Mucosa of descending colon (tissue), 3 donors: ENCODE measurements at regions not wholly inside any gene's neighbourhood (a gene's known extent, or its start where the extent isn't known, plus 50 kb on each side); places are given as distances from the start of the nearest gene placed in this dataset.

Experiments
- ATAC-seq: fragments of 200-7000 bp; cut with Tn5 transposase; one replicate; pipeline ENCODE4 v1.9.1; 2020; ENCODE audit warnings: mild to moderate bottlenecking, moderate library complexity
- DNase-seq, 3 donors: peaks; one replicate each; pipeline ENCODE4 v3.0.0-alpha.2; 2020
- H3K36me3 ChIP-seq: fragments of 200-600 bp; one replicate; pipeline ENCODE4 v1.8.0; 2021; ENCODE audit warnings: low read depth, mild to moderate bottlenecking
- H3K4me1 ChIP-seq: fragments of 200-600 bp; one replicate; pipeline ENCODE4 v1.8.0; 2021; ENCODE audit warnings: low read depth, mild to moderate bottlenecking
- H3K4me3 ChIP-seq: fragments of 200-600 bp; one replicate; pipeline ENCODE4 v1.8.0; 2021; ENCODE audit warnings: mild to moderate bottlenecking
- H3K9me3 ChIP-seq: fragments of 200-600 bp; one replicate; pipeline ENCODE4 v1.8.0; 2021; ENCODE audit warnings: mild to moderate bottlenecking
- CTCF ChIP-seq: fragments of 200-600 bp; IDR thresholded peaks from one replicate; pipeline ENCODE4 v1.8.0; 2022; ENCODE audit warnings: antibody characterized with exemption, mild to moderate bottlenecking
- intact Hi-C, 2 donors: fragments of 100-400 bp; cut with DNase I in 1 of 2; cut with micrococcal nuclease in 1 of 2; formaldehyde crosslinking; loops; one replicate each; pipeline versions ENCODE4 v1.11.0 to v1.11.1; 2022; cut with DNase I, micrococcal nuclease
- donor health status: DM: no; HTN: no; CAD: no; lungs with moderate emphysema.
- donor health status: DM: no; HTN: no; CAD: no.
- donor health status: DM: no; HTN: yes; CAD: no.

- intact Hi-C loops: no loop called here
- H3K9me3 ChIP-seq: no peaks in the 10 kb centered on the region
- no peak for ATAC-seq
- no peaks in the 10 kb centered on the region for H3K36me3 ChIP-seq
- no peak for DNase-seq
- no peaks in the 10 kb centered on the region for H3K4me1 ChIP-seq
- no peak overlapping the region for H3K4me3 ChIP-seq
- TF ChIP-seq CTCF: no peak
These were observed 464.9 kb downstream of the PRKD1 start for GRCh38 chr14:29462772-29463171.

DNA sequence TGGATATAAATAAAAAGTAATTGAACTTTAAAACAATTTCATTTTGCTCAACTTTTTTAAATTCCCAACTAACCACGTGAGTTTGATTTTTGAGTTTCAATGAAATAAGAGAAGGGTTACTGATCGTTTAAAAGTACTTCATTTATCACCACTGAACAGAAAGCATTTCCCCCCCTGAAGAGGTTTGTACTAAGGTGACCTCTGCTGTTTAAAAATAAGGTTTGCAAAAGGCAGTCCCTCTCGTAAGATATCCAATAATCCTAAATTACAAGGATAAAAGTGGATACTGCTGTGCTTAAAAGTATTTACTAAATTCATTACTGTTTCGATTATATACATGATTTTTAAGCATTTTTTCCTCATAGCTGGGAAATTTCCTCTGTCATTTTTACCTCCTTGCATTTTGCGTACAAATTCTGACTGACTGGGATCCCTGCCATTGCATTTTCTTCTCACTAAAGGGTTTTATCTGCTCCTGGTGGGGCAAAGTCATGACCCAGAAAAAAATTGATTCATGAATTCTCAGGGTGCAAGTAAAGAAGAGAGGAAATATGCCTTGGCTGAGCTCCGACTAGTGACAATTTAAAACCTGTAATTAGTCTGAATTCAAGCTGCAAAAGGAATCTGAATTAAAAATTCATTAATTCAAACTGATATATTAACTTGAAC lies 463.8 kb downstream of the PRKD1 start:
- H3K9me3 ChIP-seq: no peaks in the 10 kb centered on the region
- H3K4me1 ChIP-seq: no peaks in the 10 kb centered on the region
- ATAC-seq: no peak
- intact Hi-C loops: no loop called here
- no peak overlapping the region for H3K4me3 ChIP-seq
- H3K36me3 ChIP-seq: no peaks in the 10 kb centered on the region
- no peak for TF ChIP-seq CTCF
- DNase-seq: no peak

DNA sequence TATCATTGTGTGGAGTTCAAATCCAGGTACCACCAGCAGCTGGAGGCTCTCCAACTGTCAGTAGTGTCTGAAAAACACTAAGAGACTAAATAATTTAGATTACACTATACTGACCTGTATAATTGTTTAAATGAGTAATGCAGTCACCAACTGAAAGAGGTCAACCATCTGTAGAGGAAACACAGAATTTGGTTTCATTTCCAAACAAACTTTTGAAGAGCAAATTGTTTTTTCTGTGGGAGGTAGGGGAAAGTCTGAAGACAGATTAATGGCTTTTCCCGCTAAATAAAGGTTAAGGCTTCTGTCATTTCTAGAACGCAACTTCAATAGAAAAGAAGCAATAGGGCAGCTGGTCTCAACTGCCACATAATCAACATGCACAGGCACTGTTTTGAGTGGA lies 462.6 kb downstream of the PRKD1 start:
- no peak for TF ChIP-seq CTCF
- intact Hi-C loops: no loop called here
- H3K4me3 ChIP-seq: no peak overlapping the region

DNA sequence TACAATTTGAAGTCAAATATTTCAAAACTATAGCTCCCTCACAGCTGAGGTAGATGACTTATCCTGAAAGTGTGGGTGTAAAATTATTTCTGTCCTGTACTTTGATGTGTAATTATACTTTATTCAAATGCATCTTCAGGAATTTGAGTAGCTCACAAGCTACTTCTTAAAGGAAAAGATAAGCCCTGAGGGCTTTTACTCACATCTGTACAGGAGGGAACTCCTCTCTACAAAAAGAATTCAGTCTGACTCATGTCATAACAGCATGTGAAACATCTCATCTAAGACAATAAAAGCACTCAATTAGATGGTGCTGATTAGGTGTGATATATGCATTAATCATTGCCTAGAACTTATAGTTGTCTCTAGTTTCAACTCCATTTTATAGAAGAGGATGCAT lies 452.0 kb downstream of the PRKD1 start:
- ATAC-seq (no peak), DNase-seq (no peak)
- TF ChIP-seq CTCF: no peak
- H3K4me1 ChIP-seq: no peaks in the 10 kb centered on the region
- H3K36me3 ChIP-seq: no peaks in the 10 kb centered on the region
- H3K4me3 ChIP-seq: no peak overlapping the region
- intact Hi-C loops: no loop called here
- H3K9me3 ChIP-seq: peaks cover 9% of the 10 kb centered on the region

More for the DNA sequence above, 462.6 kb downstream of the PRKD1 start:
- H3K36me3 ChIP-seq: no peaks in the 10 kb centered on the region
- ATAC-seq (no peak), DNase-seq (no peak)
- H3K9me3 ChIP-seq: no peaks in the 10 kb centered on the region
- no peaks in the 10 kb centered on the region for H3K4me1 ChIP-seq

DNA sequence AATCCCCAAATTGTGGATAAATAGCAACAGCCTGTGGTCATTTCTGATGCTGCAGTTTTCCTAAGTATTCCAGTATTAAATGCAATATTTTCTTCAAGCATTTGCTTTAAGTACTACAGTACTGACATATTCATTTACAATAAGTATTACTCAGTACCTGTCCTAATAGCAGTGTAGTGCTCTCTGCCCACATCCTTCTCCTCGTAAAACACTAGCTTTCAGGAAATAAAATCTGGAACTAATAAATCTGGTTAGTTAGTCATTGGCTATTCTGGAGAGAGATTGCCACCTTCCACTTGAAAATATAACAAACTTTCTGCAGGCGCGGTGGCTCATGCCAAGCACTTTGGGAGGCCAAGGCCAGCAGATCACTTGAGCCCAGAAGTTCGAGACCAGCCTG lies 441.5 kb downstream of the PRKD1 start:
- intact Hi-C loops: no loop called here
- DNase-seq (no peak), ATAC-seq (no peak)
- no peaks in the 10 kb centered on the region for H3K4me1 ChIP-seq
- TF ChIP-seq CTCF: no peak
- peaks cover 12% of the 10 kb centered on the region for H3K9me3 ChIP-seq
- no peaks in the 10 kb centered on the region for H3K36me3 ChIP-seq
- H3K4me3 ChIP-seq: no peak overlapping the region
